GM12864 (cell line): ENCODE measurements at regions not wholly inside any gene's neighbourhood (a gene's known extent, or its start where the extent isn't known, plus 50 kb on each side); places are given as distances from the start of the nearest gene placed in this dataset.

Experiments
- DNase-seq: peaks from one replicate; pipeline ENCODE4 v3.0.0-alpha.2; 2011; ENCODE audit warnings: low read depth
- H3K4me3 ChIP-seq: 2 replicates; pipeline ENCODE4 v1.5.1; 2011; ENCODE audit warnings: mild to moderate bottlenecking, low read depth, low read length, control low read depth
- TF ChIP-seq, protein P1 (sequence below): IDR thresholded peaks from 2 replicates; pipeline ENCODE4 v1.5.1; 2011; ENCODE audit warnings: low read depth, mild to moderate bottlenecking, moderate library complexity, low read length, control low read depth, inconsistent platforms; ENCODE audit errors: missing control alignments

DNA sequence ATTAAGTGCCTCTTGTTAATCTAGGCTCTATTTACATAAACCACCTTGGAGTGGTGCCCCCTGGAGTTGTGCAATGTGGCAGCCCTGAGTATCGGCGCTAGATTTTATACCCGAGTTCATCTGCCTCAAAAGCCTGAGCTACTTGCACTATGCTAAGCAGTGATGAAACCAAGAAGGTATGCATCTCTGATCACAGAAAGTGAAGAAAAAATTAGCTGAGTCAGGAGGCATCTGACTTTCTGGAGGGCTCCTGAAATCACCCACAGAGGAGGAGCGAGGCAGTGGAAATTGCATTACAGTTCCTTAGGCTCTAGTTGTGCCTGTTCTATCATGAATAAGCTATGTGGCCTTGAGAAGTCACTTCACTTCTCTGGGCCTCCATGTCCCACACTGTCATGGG lies 80.3 kb upstream of the PSMD7 start:
- H3K4me3 ChIP-seq = no peak overlapping the region
- no peak for DNase-seq
- TF ChIP-seq, protein P1, sequence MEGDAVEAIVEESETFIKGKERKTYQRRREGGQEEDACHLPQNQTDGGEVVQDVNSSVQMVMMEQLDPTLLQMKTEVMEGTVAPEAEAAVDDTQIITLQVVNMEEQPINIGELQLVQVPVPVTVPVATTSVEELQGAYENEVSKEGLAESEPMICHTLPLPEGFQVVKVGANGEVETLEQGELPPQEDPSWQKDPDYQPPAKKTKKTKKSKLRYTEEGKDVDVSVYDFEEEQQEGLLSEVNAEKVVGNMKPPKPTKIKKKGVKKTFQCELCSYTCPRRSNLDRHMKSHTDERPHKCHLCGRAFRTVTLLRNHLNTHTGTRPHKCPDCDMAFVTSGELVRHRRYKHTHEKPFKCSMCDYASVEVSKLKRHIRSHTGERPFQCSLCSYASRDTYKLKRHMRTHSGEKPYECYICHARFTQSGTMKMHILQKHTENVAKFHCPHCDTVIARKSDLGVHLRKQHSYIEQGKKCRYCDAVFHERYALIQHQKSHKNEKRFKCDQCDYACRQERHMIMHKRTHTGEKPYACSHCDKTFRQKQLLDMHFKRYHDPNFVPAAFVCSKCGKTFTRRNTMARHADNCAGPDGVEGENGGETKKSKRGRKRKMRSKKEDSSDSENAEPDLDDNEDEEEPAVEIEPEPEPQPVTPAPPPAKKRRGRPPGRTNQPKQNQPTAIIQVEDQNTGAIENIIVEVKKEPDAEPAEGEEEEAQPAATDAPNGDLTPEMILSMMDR = no peak

DNA sequence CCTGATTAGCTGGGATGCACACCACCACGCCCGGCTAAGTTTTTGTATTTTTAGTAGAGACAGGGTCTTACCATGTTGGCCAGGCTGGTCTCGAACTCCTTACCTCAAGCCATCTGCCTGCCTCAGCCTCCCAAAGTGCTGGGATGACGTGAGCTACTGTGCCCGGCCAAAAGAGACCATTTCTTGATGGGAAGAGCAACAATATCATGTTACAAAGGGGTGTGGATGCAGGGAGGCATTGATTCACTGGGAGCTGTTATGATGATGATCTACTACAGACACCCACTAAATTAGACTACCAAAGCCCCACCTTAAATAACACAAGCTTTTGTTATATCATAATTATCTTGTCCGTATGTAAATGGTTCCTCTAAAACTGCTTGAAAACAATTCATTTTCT lies 81.4 kb upstream of the PSMD7 start:
- H3K4me3 ChIP-seq = no peak overlapping the region
- no peak for DNase-seq
- TF ChIP-seq, protein P1 = no peak

DNA sequence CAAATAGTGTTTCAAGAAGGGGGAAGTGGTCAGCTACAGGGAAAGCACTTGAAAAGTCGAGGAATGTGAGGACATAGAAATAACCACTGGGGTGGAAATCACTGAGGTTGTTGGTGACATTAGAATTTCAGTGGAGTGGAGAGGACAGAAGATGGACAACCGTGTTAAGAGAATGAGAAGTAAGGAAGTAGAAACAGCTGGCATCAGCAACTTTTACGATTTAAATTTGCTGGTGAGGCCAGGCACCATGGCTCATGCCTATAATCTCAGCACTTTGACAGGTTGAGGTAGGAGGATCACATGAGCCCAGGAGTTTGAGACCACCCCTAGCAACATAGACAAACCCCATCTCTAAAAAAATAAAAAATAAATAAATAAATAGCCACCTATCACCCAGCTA lies 83.2 kb upstream of the PSMD7 start:
- no peak for DNase-seq
- H3K4me3 ChIP-seq = no peak overlapping the region
- TF ChIP-seq, protein P1 = no peak

DNA sequence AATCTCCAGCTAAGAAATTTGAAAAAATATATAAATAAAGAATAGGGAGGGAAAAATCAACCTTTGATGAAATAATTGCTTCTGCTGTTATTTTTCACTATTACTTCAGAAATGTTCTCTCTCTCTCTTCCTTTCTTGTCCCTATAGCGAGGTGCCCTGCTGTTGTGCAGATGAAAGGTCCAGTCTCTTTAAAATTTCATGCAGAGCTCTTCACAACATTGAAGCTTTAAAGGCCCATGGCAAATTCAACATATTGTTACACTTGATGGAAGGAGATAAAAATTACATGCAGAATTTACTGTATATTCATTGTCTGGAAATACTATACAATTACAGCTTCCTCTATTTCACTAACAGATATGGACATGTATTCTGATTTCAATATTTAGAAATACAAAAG lies 86.4 kb upstream of the PSMD7 start:
- TF ChIP-seq, protein P1 = no peak
- no peak overlapping the region for H3K4me3 ChIP-seq
- no peak for DNase-seq

DNA sequence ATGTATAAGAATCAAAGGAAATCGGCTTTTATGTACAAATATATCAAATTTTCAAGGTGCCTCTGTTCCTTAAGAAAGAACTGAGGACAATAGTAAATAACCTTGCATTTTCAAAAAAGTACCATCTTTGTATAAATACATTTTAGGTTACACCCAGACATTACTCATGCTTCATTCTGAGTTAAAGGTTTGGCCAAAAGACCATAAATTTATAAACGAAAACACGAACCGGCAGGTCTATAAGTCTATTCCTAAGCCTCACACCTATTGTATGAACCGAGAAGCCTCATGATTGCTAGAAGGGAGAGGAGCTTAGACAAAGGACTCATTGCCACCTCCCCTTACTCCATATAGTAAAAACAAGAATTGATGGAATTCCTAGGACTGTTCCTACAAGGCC lies 94.6 kb upstream of the PSMD7 start:
- DNase-seq = no peak
- TF ChIP-seq, protein P1 = no peak
- no peak overlapping the region for H3K4me3 ChIP-seq

DNA sequence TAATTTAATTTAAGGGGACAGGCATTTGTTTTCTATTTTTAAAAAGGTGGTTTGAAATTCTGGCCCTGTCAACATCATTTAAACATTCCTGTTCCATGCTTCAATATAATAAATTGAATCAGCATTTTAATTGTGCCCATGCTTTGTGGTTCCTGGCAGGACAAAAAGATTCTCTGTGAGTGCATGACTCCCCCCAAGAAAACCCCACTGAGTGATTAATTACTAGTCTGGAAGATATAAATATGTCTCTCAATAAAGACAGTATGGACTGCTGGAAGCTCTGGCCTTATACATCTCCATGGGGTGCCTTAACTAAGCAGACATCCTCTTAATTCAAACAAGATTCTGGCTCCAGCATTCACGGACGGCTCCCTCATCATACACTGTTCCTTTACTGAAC lies 95.0 kb upstream of the PSMD7 start:
- TF ChIP-seq, protein P1 = no peak
- no peak for DNase-seq
- H3K4me3 ChIP-seq = no peak overlapping the region

DNA sequence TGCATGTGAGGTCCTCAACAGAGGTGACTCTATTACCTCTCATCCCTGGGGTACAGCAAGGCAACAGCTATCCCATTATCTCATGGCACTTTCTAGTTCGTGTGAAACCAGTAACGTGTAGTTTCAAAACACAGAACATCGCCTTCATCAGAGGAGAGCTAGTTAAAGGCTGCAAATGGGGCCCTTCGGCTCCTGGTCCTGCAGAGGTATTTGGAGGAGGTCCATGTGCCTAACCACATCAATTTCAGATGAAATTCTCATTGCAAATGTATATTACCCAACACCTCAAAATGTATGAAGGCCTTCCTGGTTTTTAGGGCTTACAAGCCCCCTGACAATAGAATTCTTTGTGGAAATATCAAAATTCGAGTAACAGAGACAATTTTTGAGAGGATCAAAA lies 95.7 kb upstream of the PSMD7 start:
- no peak for DNase-seq
- H3K4me3 ChIP-seq = no peak overlapping the region
- TF ChIP-seq, protein P1 = no peak
